HG02763 (cell line): ENCODE measurements at regions not wholly inside any gene's neighbourhood (a gene's known extent, or its start where the extent isn't known, plus 50 kb on each side); places are given as distances from the start of the nearest gene placed in this dataset.
A peak's percentile ranks its signal among the peaks of the same experiment; 100 is the strongest.

Source experiments
- ATAC-seq: cut with Tn5 transposase; IDR thresholded peaks from one replicate; pipeline ENCODE4 v1.9.1; 2021; ENCODE audit warnings: mild to moderate bottlenecking, moderate library complexity; ENCODE audit not compliant: unreplicated experiment

DNA sequence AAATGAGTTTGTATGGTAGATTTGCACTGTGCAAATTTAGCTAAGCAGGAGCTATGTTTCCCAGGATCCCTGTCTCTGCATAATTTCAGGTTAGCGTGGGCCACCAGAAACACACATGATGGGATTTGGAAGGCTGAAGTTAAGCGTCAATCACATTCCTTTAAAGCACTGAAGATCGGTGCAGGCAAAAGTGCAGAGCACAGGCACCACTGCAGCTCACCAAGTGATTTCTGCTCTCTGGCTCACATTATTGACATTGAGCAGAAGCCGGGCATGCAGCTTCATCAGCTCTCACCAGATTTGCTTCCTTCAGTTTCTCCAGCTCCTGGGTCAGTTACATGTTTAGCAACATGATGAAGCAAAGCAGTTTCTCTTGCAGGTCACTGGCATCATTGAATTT, 256.4 kb upstream of the TGFBR2 start:
- no peak for ATAC-seq

GRCh38 chr3:30350901-30351300, 255.5 kb upstream of the TGFBR2 start:
- no peak for ATAC-seq

- ATAC-seq, result no peak
These were observed 253.7 kb upstream of the TGFBR2 start for GRCh38 chr3:30352410-30353318.

GRCh38 chr3:30353711-30354467, 252.5 kb upstream of the TGFBR2 start:
- peak; percentile 97 for ATAC-seq

DNA sequence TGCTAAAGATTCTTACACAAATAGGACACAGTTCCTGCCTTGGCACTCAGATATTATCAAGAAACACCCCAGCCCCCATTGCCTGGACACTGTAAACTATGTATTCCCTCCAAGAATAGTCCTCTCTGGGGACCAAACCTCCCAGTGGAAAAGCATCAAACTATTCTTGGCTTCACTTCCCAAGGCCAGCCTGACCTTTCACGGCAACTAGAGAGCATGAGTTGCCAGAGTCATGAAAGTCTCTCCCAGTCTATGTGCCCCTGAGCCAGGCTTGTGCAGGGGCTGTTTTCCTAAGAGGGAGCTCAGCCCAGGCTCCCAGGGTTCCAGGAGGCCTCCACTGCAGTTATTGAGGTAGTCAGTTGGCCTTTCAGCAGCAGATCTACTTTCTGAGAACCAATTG, 251.9 kb upstream of the TGFBR2 start:
- ATAC-seq, result no peak

- no peak for ATAC-seq
These were observed 251.4 kb upstream of the TGFBR2 start for GRCh38 chr3:30354972-30355371.

GRCh38 chr3:30355622-30356021, 250.8 kb upstream of the TGFBR2 start:
- ATAC-seq, result no peak

DNA sequence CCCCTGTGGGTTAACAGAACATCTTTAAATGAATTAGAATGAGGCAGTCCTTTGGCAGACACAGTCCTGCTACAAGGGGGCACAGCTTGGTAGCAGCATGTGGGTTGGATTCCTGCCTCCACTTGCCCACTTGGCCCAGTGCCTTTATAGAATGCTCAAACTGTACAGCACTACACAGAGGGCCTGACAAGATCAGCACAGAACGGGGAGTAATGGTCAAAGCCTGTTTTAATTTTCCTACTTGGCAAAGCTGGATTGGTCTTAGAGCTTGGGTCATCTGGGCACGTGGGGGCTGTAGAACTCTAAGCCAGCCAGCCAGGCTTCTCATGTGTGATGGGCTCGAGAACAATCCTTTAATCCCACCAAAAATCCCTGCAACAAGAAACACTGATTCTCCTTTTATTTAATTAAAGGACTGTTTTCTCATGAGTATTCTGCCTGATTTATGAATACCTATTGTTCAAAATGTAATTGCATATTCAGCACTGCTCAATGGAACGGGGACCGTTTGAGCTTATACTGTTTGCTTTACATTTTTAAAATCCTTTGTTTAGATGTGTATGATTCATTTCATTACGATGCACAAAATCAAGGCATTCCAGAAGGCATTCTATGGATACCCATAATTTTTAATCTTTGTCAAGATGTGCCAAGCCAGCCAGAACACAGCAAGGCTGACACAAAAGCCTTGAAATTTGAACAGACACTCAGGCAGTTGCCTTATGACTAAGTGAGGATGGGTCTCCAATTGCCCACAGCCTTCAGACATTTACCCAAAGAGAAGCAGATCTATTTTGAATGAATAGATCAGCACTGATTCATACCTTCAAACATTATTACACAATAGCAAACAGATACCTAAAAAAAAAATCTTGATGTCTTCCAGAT, 249.3 kb upstream of the TGFBR2 start:
- no peak for ATAC-seq

DNA sequence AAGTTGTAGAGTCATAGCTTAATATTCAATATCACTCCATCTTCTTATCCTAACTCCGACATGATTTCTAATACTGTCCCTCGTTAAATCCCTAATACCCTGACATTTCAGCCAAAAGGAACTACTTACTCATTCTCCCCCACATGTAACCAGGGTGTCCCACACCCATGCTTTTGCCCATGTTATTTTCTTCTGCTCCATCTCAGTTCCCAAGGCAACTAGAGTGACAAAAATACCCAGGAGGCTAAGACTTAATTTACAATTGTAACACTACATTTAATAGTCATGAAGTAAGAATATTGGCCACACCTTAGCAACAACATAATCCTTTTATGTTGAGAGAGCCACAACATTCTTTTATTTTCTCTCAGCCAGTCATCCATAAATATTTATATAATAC, 248.5 kb upstream of the TGFBR2 start:
- ATAC-seq, result no peak

DNA sequence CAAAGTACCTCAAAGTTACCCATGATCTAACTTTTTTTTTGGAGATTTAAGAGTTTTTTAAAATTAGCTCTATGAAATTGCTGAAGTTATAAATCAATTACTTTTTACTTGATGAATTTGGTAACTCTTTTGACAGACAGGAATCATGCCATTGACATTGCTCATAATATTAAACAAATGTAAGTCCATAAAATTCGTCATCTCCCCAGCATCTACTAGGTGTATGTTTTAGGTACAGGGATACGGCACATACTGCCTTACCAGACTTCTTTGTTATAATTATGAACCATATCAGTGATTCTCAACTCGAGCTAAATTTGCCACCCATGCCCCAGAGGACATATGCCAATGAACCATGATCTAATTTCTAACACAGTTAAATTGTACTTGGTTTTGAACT, 247.5 kb upstream of the TGFBR2 start:
- no peak for ATAC-seq

GRCh38 chr3:30368978-30369377, 237.4 kb upstream of the TGFBR2 start:
- ATAC-seq, result no peak

DNA sequence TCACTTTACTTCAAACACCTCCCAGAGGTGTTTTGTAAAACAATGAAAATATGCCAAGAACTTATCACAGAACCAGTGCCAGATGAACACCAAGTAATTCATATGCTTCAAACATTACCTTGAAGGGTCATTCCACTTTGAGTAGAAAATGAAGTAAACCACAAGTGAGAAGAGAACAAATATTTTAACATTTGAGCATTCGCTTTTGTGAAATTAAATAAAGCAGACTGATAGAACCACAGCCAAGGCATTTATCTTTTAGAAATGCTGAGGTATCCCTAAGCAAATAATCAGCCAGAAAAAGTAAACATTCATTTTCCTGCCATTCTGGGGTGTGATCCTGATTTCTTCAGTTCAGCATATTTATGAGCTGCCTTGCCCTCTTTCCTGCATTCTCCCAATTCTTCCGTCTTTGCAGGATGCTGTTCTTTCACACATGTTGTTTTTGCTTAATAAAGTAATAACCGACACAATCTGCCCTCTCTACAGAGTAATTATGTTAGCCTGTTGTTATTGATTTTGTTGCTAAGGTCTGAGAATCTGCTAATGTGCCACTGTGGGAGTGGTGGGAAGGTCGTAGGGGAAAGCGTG, 235.6 kb upstream of the TGFBR2 start:
- no peak for ATAC-seq

DNA sequence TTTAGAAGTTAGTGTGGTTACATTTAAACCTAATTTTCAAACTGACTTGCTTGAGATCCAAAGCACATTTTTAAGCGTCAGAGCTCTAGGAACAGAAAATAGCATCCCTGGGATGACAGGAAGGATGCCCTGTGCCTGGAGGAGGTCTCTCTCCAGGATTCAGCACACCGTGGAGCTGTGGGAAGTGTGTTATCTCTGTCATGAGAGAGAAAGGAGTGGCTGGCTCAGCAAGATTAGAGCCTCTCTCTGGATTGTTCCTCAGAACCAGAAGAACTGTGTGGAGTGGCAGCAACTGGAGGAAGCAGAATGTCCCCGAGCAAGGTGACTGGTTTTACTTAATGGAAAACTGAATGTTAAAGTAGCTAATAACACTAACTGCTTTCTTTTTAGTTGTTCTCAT, 233.6 kb upstream of the TGFBR2 start:
- no peak for ATAC-seq

DNA sequence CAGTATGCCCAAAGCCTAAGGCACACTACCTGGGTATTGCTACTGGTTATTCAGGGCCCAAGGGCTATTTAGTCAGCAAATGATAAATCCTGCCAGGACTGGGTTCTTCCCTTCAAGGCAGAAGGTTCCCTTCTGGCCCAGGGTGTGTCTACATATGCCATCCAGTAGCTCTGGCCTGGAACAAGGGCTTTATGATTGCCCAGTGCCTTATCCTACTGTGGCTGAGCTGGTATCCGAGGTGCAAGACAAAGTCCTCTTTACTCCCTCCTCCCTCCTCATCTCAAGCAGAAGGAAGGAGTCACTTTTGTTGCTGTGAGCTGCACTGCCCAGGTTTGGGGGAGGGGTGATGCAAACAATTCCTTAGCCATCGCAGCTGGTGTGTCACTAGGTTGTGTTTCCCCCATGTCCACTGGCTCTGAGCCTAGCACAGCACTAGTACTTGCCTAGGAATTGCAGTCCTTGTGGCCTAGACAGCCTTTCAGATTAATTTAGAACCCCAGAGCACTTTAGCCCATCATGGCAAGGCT, 221.8 kb upstream of the TGFBR2 start:
- ATAC-seq, result no peak

DNA sequence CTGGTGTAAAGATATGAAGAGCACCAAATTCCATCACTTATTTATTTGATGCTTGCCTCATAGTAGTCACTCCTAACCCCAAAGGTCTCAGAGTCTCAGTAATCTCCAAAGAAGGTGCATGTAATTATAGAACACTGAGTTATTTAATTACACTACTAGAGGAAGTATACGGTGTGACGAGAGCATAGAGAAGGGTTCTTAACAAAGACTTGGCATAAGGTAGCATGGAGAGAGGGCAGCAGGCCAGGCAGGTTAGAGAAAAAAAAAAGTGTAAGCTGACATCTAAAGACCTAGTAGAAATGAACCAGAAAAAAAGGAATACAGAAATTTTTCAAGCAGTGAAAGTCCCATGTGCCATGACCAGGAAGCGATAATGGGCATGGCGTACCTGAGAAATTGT, 213.3 kb upstream of the TGFBR2 start:
- no peak for ATAC-seq

GRCh38 chr3:30397030-30397429, 209.4 kb upstream of the TGFBR2 start:
- no peak for ATAC-seq

GRCh38 chr3:30399394-30400181, 206.8 kb upstream of the TGFBR2 start:
- no peak for ATAC-seq

DNA sequence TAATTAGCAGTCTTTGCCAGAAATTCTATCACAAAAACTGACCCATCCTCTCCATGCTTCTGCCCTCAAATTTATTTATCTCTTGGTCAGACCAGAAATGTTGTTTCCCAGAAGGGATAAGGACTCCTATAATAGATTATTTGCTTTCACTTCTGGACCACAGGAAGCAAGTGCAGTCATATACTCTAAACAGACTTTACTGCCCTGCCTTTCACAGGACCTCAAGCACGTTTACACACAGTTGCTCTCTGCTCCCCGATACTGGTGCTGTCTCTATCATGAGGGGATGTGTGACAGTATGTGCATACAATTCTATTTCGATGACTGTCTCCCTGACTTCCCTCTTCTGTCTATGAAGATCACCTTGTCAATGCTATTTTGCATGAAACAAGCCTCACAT, 205.5 kb upstream of the TGFBR2 start:
- ATAC-seq, result no peak

DNA sequence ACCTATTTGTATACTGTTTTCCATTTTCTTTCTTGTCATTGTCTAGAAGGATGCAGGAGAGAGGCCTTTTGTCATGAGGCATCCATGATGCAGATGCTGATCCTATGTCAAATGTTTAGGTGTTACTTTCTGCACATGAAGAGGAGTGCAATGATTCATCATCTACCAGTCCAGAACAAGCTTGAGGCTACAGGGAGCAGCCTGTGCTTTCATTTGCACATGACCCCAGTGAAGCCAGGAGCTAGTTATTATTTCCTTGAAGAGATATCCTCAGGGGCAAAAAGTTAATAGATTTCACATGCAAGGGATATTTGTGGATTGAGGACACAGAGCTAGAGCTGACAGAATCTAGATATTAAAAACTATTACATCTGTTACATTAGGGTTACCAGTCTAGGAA, 204.4 kb upstream of the TGFBR2 start:
- no peak for ATAC-seq

- ATAC-seq, result no peak
These were observed 198.8 kb upstream of the TGFBR2 start for GRCh38 chr3:30407651-30408050.
